WTC11 (cell line): ENCODE measurements at regions not wholly inside any gene's neighbourhood (a gene's known extent, or its start where the extent isn't known, plus 50 kb on each side); places are given as distances from the start of the nearest gene placed in this dataset.

Experiments
- ATAC-seq: fragments of 200-7000 bp; cut with Tn5 transposase; 2 replicates; pipeline ENCODE4 v1.10.0; 2021; ENCODE audit warnings: mild to moderate bottlenecking, moderate library complexity
- CTCF ChIA-PET: fragments of 300-600 bp; sonication (Branson Sonifier 250); formaldehyde crosslinking; loops from one replicate; lab custom pipeline; 2021; ENCODE audit warnings: antibody characterized with exemption; lab: Charles Lee
- POLR2A ChIA-PET: fragments of 350-600 bp; sonication (Branson Sonifier 250); formaldehyde crosslinking; loops from one replicate; lab custom pipeline; 2021; ENCODE audit warnings: antibody characterized with exemption; lab: Charles Lee
- DNase-seq: peaks from one replicate; pipeline ENCODE4 v3.0.0; 2021; ENCODE audit warnings: low spot score
- H3K27ac Mint-ChIP-seq: 2 replicates; pipeline ENCODE4 v1.8.0; 2021; ENCODE audit warnings: mixed read lengths
- H3K27me3 Mint-ChIP-seq: 2 replicates; pipeline ENCODE4 v1.8.0; 2021; ENCODE audit warnings: low read depth, mild to moderate bottlenecking, moderate library complexity, mixed read lengths
- H3K36me3 Mint-ChIP-seq: 2 replicates; pipeline ENCODE4 v1.8.0; 2021; ENCODE audit warnings: mixed read lengths
- H3K4me1 Mint-ChIP-seq: 2 replicates; pipeline ENCODE4 v1.8.0; 2022; ENCODE audit warnings: mixed read lengths
- H3K4me3 Mint-ChIP-seq: 2 replicates; pipeline ENCODE4 v1.8.0; 2021; ENCODE audit warnings: mild to moderate bottlenecking, moderate library complexity, mixed read lengths
- H3K9me3 Mint-ChIP-seq: 2 replicates; pipeline ENCODE4 v1.8.0; 2021; ENCODE audit warnings: mixed read lengths
- ATF2 ChIP-seq: sonication (generic); formaldehyde crosslinking; IDR thresholded peaks from 2 replicates; pipeline ENCODE4 v1.8.1; 2022; ENCODE audit warnings: low read depth, missing genetic modification reagents, borderline replicate concordance
- CBFB ChIP-seq: sonication (generic); formaldehyde crosslinking; IDR thresholded peaks from 2 replicates; pipeline ENCODE4 v1.8.1; 2022; ENCODE audit warnings: mild to moderate bottlenecking, low read depth, missing genetic modification reagents
- CTCF ChIP-seq: fragments of 200-600 bp; IDR thresholded peaks from 2 replicates; pipeline ENCODE4 v1.8.0; 2022; ENCODE audit warnings: antibody characterized with exemption
- E2F5 ChIP-seq: sonication (generic); formaldehyde crosslinking; IDR thresholded peaks from 2 replicates; pipeline ENCODE4 v1.8.1; 2022; ENCODE audit warnings: mild to moderate bottlenecking, moderate library complexity, missing genetic modification reagents
- ESRRA ChIP-seq: sonication (generic); formaldehyde crosslinking; IDR thresholded peaks from 2 replicates; pipeline ENCODE4 v1.8.1; 2022; ENCODE audit warnings: mild to moderate bottlenecking, missing genetic modification reagents, borderline replicate concordance
- ETV6 ChIP-seq: sonication (generic); formaldehyde crosslinking; IDR thresholded peaks from 2 replicates; pipeline ENCODE4 v1.8.1; 2022; ENCODE audit warnings: mild to moderate bottlenecking, missing genetic modification reagents
- GRHL2 ChIP-seq: fragments of 250-450 bp; sonication (Bioruptor Pico); IDR thresholded peaks from 2 replicates; pipeline ENCODE4 v1.8.0; 2022; ENCODE audit warnings: mild to moderate bottlenecking, moderate library complexity; ENCODE audit not compliant: insufficient replicate concordance, severe bottlenecking
- MXD4 ChIP-seq: fragments of 250-450 bp; sonication (Bioruptor Pico); IDR thresholded peaks from 2 replicates; pipeline ENCODE4 v1.8.0; 2021; ENCODE audit warnings: mild to moderate bottlenecking, moderate library complexity, borderline replicate concordance
- NFATC4 ChIP-seq: fragments of 250-450 bp; sonication (Bioruptor Pico); IDR thresholded peaks from 2 replicates; pipeline ENCODE4 v1.9.0; 2021; ENCODE audit warnings: mild to moderate bottlenecking
- PRDM15 ChIP-seq: sonication (generic); formaldehyde crosslinking; IDR thresholded peaks from 2 replicates; pipeline ENCODE4 v1.8.0; 2022; ENCODE audit warnings: missing genetic modification reagents
- TEAD1 ChIP-seq: sonication (generic); formaldehyde crosslinking; IDR thresholded peaks from 2 replicates; pipeline ENCODE4 v1.8.0; 2022; ENCODE audit warnings: mild to moderate bottlenecking, missing genetic modification reagents
- USF1 ChIP-seq: sonication (generic); formaldehyde crosslinking; IDR thresholded peaks from 2 replicates; pipeline ENCODE4 v1.8.0; 2022; ENCODE audit warnings: mild to moderate bottlenecking, missing genetic modification reagents
- ZBTB21 ChIP-seq: sonication (generic); formaldehyde crosslinking; IDR thresholded peaks from 2 replicates; pipeline ENCODE4 v1.8.1; 2023; ENCODE audit warnings: mild to moderate bottlenecking, missing genetic modification reagents, borderline replicate concordance
- ZSCAN18 ChIP-seq: fragments of 250-450 bp; sonication (Bioruptor Pico); IDR thresholded peaks from 2 replicates; pipeline ENCODE4 v2.1.2; 2022; ENCODE audit warnings: mild to moderate bottlenecking, moderate library complexity

GRCh38 chr4:54915276-54915675 is 210.1 kb downstream of the KDR start:
- Mint-ChIP-seq H3K36me3 (no peaks in the 10 kb centered on the region), H3K27ac (no peak overlapping the region), H3K9me3 (no peaks in the 10 kb centered on the region), H3K4me3 (no peak overlapping the region), H3K4me1 (peaks cover 24% of the 10 kb centered on the region), H3K27me3 (no peaks in the 10 kb centered on the region)
- DNase-seq (no peak), ATAC-seq (no peak)
- no peak for TF ChIP-seq ETV6 (CRISPR knock-in tag)
- TF ChIP-seq TEAD1 (CRISPR knock-in tag): no peak
- no peak for TF ChIP-seq CTCF
- no peak for TF ChIP-seq NFATC4
- no peak for TF ChIP-seq MXD4 (CRISPR knock-in tag)
- TF ChIP-seq ZBTB21 (CRISPR knock-in tag): no peak
- no peak for TF ChIP-seq PRDM15 (CRISPR knock-in tag)
- TF ChIP-seq CBFB (CRISPR knock-in tag): no peak
- no peak for TF ChIP-seq E2F5 (CRISPR knock-in tag)
- no peak for TF ChIP-seq ZSCAN18
- no peak for TF ChIP-seq GRHL2 (CRISPR knock-in tag)
- TF ChIP-seq ESRRA (CRISPR knock-in tag): no peak
- no peak for TF ChIP-seq ATF2 (CRISPR knock-in tag)
- no peak for TF ChIP-seq USF1 (CRISPR knock-in tag)
- CTCF ChIA-PET: no interaction called here
- POLR2A ChIA-PET: no interaction called here

- H3K27ac Mint-ChIP-seq: no peak overlapping the region
- H3K4me3 Mint-ChIP-seq: no peak overlapping the region
- H3K9me3 Mint-ChIP-seq: no peaks in the 10 kb centered on the region
- ChIA-PET POLR2A (no interaction called here), CTCF (no interaction called here)
- no peaks in the 10 kb centered on the region for H3K36me3 Mint-ChIP-seq
- H3K4me1 Mint-ChIP-seq: peaks cover 24% of the 10 kb centered on the region
- ATAC-seq: no peak
- H3K27me3 Mint-ChIP-seq: no peaks in the 10 kb centered on the region
- DNase-seq: no peak
- no peak for TF ChIP-seq PRDM15 (CRISPR knock-in tag)
These were observed 210.6 kb downstream of the KDR start for GRCh38 chr4:54914781-54915180.
